ENCODE measurements at regions not wholly inside any gene's neighbourhood (a gene's known extent, or its start where the extent isn't known, plus 50 kb on each side); places are given as distances from the start of the nearest gene placed in this dataset.
A peak's percentile ranks its signal among the peaks of the same experiment; 100 is the strongest.

DNA sequence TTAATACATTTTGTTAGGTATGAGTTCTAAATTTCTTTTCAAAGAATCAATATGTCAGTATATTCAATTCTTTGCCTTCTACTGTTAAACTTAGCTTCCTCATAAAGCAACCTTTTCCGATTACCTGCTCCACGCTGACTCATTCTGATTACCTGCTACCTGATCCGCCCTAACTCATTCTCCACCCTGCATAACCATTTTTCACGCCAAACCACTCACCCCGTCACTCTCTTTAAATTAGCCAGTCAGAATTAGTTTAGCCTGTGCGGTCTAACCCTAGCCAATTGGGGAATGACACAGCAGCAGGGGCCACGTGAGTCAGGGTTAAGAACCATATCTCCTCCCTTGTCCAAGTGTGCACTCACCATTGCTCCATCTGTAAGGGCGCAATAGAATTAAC is 72.2 kb upstream of the FICD start:
- ChIA-PET POLR2A (no interaction called here), CTCF (interaction anchor here (1.1 kb wide), 1 partner anchor 14 kb away, joined by 3 read pairs; no protein-coding TSS in a partner anchor)
- DNase-seq, result no peak
- Histone ChIP-seq H3K27me3 (ENCODE audit: insufficient read depth) (no peaks in the 10 kb centered on the region), H4K20me1 (ENCODE audit: insufficient read depth) (no peaks in the 10 kb centered on the region), H3K4me2 (no peak overlapping the region), H3K79me2 (ENCODE audit: insufficient read depth) (no peaks in the 10 kb centered on the region), H3K9me3 (no peaks in the 10 kb centered on the region), H3F3A (replicated peaks; ENCODE audit: insufficient read depth) (no peaks in the 10 kb centered on the region), H3K9me2 (no peaks in the 10 kb centered on the region), H3K9ac (no peak overlapping the region), H3K4me3 (ENCODE audit: low read depth in 2 of 2, low read length in 1 of 2) (no peak overlapping the region), H3K27ac (ENCODE audit: low read depth in 2 of 2, low read length in 1 of 2) (no peak overlapping the region; a peak in 1 of 4 replicates), H3K4me1 (ENCODE audit: control insufficient read depth in 1 of 2, insufficient read depth in 2 of 2, low read depth in 1 of 2, low read length in 1 of 2) (peaks cover 0 to 20% of the 10 kb centered on the region in 2 experiments; a peak in 3 of 4 replicates), H3K36me3 (replicated peaks in 1 of 2; ENCODE audit: control insufficient read depth in 1 of 2, insufficient read depth in 2 of 2, low read length in 1 of 2) (no peaks in the 10 kb centered on the region), H2AFZ (ENCODE audit: low read depth) (no peak overlapping the region)
- 51% methylated on average over 8 of the region's 8 CpGs for WGBS (ENCODE audit: low lambda C conversion rate)
- TF ChIP-seq CTCF (IDR thresholded peaks at IDR 0.05) (no peak), YY1 (IDR thresholded peaks at IDR 0.05; ENCODE audit: low read depth) (no peak), FOXJ3 (CRISPR knock-in tag; IDR thresholded peaks at IDR 0.05) (no peak), MXI1 (IDR thresholded peaks at IDR 0.05; ENCODE audit: low read depth, low read length) (no peak)

DNA sequence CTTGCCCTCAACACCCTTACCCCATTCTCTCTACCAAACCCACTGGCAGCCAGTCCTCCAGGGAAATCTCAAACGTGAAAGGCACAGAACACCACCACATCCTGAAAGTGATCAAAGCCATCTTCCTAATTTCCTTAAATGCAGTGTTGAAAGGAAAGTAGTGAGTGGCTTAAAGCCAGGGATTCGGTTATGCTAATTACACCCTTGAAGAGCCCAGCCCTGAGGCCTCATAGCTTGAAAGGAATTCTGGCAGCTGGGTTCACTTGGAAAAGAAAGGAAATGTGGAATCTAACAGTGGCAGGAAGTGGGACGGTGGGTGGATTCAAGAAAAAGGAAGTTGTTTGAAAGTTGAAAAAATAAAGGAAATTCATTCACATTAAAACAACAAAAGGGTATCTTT is 73.0 kb upstream of the FICD start:
- Histone ChIP-seq H3K4me3 (ENCODE audit: low read depth in 2 of 2, low read length in 1 of 2) (no peak overlapping the region), H3K9me3 (no peaks in the 10 kb centered on the region), H3K4me1 (ENCODE audit: control insufficient read depth in 1 of 2, insufficient read depth in 2 of 2, low read depth in 1 of 2, low read length in 1 of 2) (peaks cover 0 to 13% of the 10 kb centered on the region in 2 experiments; a peak in 3 of 4 replicates), H3F3A (replicated peaks; ENCODE audit: insufficient read depth) (no peaks in the 10 kb centered on the region), H3K27me3 (ENCODE audit: insufficient read depth) (no peaks in the 10 kb centered on the region), H3K4me2 (no peak overlapping the region), H4K20me1 (ENCODE audit: insufficient read depth) (no peaks in the 10 kb centered on the region), H3K9me2 (no peaks in the 10 kb centered on the region), H3K9ac (no peak overlapping the region), H3K27ac (ENCODE audit: low read depth in 2 of 2, low read length in 1 of 2) (peak overlapping the region in 1 of 2 experiments; percentile 58; a peak in 2 of 4 replicates), H2AFZ (ENCODE audit: low read depth) (no peak overlapping the region), H3K79me2 (ENCODE audit: insufficient read depth) (no peaks in the 10 kb centered on the region), H3K36me3 (replicated peaks in 1 of 2; ENCODE audit: control insufficient read depth in 1 of 2, insufficient read depth in 2 of 2, low read length in 1 of 2) (no peaks in the 10 kb centered on the region)
- DNase-seq, result no peak
- WGBS (ENCODE audit: low lambda C conversion rate), result 11% methylated on average over 3 of the region's 3 CpGs
- no peak for TF ChIP-seq CHD2 (IDR thresholded peaks at IDR 0.05; ENCODE audit: low read length, partially characterized antibody)
- no peak for TF ChIP-seq POLR2AphosphoS5 (IDR thresholded peaks at IDR 0.05; ENCODE audit: low read depth, low read length)
- TF ChIP-seq GATA2 (CRISPR knock-in tag; IDR thresholded peaks at IDR 0.05), result no peak
- TF ChIP-seq FOSL2 (IDR thresholded peaks at IDR 0.05; ENCODE audit: borderline replicate concordance, low read depth), result no peak
- no peak for TF ChIP-seq NRF1 (IDR thresholded peaks at IDR 0.05; ENCODE audit: low read depth, low read length)
- no peak for TF ChIP-seq JUND (IDR thresholded peaks at IDR 0.05)
- TF ChIP-seq ELF1 (IDR thresholded peaks at IDR 0.05), result no peak
- TF ChIP-seq SMC3 (IDR thresholded peaks at IDR 0.05; ENCODE audit: low read depth, low read length), result no peak
- TF ChIP-seq RXRA (IDR thresholded peaks at IDR 0.05; ENCODE audit: borderline replicate concordance, low read depth), result no peak
- ChIA-PET POLR2A (no interaction called here), CTCF (interaction anchor here (1.1 kb wide), 1 partner anchor 15 kb away, joined by 3 read pairs; no protein-coding TSS in a partner anchor)

All from SK-N-SH (cell line).